ENCODE measurements at regions not wholly inside any gene's neighbourhood (a gene's known extent, or its start where the extent isn't known, plus 50 kb on each side); places are given as distances from the start of the nearest gene placed in this dataset.

DNA sequence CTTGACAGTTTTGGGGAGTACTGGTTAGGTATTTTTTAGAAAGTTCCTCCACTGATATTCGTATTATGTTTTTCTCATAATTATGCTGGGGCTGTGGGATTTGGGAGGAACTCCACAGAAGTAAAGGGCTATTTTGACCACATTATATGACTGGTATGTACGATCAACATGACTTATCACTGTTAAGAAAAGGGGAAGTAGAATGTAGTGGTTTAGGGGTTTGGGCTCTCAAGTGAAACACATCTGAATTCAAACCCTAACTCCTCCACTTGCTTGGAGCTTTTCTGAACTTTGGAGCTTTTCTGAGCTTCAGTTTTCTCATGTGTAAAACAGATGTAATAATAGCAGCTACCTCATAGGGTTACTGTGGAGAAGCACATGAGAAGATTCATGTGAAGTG lies 96.4 kb upstream of the C1GALT1C1 start:
- TF ChIP-seq, protein P1, sequence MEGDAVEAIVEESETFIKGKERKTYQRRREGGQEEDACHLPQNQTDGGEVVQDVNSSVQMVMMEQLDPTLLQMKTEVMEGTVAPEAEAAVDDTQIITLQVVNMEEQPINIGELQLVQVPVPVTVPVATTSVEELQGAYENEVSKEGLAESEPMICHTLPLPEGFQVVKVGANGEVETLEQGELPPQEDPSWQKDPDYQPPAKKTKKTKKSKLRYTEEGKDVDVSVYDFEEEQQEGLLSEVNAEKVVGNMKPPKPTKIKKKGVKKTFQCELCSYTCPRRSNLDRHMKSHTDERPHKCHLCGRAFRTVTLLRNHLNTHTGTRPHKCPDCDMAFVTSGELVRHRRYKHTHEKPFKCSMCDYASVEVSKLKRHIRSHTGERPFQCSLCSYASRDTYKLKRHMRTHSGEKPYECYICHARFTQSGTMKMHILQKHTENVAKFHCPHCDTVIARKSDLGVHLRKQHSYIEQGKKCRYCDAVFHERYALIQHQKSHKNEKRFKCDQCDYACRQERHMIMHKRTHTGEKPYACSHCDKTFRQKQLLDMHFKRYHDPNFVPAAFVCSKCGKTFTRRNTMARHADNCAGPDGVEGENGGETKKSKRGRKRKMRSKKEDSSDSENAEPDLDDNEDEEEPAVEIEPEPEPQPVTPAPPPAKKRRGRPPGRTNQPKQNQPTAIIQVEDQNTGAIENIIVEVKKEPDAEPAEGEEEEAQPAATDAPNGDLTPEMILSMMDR (IDR thresholded peaks at IDR 0.05; ENCODE audit: poor library complexity), result no peak
- TF ChIP-seq EZH2 (IDR thresholded peaks at IDR 0.05; ENCODE audit: borderline replicate concordance), result no peak
